ENCODE measurements at regions not wholly inside any gene's neighbourhood (a gene's known extent, or its start where the extent isn't known, plus 50 kb on each side); places are given as distances from the start of the nearest gene placed in this dataset.

DNA sequence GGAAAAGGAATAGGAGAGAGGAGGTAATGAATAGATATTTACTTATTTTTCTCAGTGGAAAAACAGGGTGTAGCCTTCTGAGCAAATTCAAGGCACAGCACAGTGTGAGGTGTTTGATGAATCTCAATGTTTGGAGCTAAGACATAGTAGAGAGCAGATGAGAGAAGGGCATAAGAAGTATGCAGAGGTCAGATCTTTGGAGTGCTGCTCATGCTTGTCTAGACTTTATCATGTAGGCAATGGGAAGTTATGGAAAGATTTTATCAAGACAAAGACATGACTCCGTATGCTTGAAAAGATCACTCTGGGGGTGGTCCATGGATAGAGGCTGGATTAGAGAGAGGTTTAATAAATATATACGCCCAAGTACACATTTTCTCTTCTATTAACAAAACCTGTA, 217.0 kb upstream of the CNR1 start:
- TF ChIP-seq, protein P1, sequence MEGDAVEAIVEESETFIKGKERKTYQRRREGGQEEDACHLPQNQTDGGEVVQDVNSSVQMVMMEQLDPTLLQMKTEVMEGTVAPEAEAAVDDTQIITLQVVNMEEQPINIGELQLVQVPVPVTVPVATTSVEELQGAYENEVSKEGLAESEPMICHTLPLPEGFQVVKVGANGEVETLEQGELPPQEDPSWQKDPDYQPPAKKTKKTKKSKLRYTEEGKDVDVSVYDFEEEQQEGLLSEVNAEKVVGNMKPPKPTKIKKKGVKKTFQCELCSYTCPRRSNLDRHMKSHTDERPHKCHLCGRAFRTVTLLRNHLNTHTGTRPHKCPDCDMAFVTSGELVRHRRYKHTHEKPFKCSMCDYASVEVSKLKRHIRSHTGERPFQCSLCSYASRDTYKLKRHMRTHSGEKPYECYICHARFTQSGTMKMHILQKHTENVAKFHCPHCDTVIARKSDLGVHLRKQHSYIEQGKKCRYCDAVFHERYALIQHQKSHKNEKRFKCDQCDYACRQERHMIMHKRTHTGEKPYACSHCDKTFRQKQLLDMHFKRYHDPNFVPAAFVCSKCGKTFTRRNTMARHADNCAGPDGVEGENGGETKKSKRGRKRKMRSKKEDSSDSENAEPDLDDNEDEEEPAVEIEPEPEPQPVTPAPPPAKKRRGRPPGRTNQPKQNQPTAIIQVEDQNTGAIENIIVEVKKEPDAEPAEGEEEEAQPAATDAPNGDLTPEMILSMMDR (IDR thresholded peaks at IDR 0.05; ENCODE audit: insufficient read depth, low read depth, low read length, missing control alignments), result no peak
- DNase-seq (ENCODE audit: low read depth), result no peak
- no peak overlapping the region for H3K4me3 ChIP-seq (ENCODE audit: low read depth, low read length)

DNA sequence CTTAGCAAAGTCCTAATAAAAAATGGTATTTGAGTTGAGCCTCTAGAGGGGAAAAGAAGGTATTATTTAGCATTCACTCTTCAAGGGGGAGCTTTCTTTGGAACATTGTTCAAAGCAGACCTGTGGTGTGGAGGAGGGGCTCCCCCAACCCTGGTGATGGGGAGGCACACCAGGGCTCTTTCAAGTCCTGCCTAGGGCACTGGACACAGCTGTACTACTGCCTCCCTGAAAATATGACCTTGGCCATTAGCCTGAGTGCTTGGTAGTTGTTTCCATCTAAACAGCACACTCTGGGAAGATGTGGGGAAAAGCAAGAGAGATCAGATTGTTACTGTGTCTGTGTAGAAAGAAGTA, 215.1 kb upstream of the CNR1 start:
- no peak for DNase-seq (ENCODE audit: low read depth)
- no peak overlapping the region for H3K4me3 ChIP-seq (ENCODE audit: low read depth, low read length)
- TF ChIP-seq, protein P1 (IDR thresholded peaks at IDR 0.05; ENCODE audit: insufficient read depth, low read depth, low read length, missing control alignments), result no peak

DNA sequence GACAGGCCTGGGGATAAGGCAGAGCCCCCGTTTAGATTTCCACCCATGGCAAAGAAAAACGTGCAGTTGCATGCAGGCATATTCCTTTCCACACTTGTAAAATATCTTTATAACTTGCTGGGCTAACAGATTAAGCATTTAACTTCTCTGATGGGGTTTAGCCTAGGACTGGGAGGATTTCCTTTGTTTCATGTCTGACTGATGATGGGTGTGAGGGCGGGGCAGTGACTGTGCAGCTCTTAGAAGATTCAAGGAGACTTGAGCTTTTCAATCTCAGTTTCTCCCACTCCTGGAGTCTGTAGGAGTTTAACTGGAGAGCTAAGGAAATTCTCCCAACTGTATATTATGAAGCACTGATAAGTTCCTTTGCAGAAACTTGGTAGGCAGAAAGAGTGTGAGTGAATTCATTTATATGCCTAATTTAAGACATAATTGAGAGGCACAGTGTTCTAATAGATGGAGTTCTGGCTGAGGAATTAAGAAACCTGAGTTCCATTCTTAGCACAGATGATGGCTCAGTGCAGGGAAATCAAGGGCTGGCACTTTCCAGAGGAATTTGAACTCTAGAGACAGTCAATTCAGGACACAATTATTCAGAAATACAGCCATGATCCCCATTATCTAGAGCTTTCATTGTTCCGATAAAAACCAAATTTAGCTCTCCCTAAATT, 214.6 kb upstream of the CNR1 start:
- no peak for DNase-seq (ENCODE audit: low read depth)
- TF ChIP-seq, protein P1 (IDR thresholded peaks at IDR 0.05; ENCODE audit: insufficient read depth, low read depth, low read length, missing control alignments), result no peak
- no peak overlapping the region for H3K4me3 ChIP-seq (ENCODE audit: low read depth, low read length)

DNA sequence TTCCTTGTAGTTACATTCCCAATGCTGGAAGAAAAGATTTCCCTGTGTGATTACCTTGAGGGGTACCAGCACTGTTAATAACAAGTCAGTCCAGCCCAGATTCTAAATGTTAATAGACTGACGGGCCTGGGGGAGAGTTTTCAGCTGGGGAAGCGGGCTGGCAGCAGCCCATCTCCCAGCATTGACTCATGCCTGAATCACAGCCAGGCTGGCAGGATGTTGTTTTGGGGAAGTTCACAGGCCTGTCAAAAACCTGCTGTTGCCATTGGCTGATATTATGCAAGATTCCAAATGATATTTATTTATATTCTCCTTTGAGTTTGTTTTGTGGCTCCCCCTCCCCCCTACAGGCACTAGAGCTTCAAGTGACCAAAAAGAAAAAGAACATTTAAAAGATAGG, 213.9 kb upstream of the CNR1 start:
- TF ChIP-seq, protein P1 (IDR thresholded peaks at IDR 0.05; ENCODE audit: insufficient read depth, low read depth, low read length, missing control alignments), result no peak
- DNase-seq (ENCODE audit: low read depth), result no peak

DNA sequence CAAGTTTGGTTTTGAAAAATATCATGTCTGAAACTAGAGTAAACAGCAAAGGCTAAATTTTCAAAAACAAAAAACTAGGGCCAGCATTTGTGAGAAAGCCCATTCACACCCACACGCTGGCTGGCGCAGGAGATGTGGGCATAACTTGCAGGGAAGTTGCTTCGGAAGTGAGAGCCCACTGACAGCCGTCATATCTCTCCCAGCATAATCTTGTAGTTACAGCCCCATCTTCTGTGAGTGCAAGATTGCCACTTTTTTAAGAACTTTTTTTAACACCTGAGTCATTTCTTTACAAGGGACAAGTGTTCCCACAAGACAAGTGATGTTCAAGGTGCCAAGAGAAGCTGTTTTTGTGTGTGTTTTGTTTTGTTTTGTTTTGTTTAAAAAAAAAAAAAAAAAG, 212.5 kb upstream of the CNR1 start:
- TF ChIP-seq, protein P1 (IDR thresholded peaks at IDR 0.05; ENCODE audit: insufficient read depth, low read depth, low read length, missing control alignments), result no peak
- DNase-seq (ENCODE audit: low read depth), result no peak
- no peak overlapping the region for H3K4me3 ChIP-seq (ENCODE audit: low read depth, low read length)

More for the DNA sequence above, 213.9 kb upstream of the CNR1 start:
- no peak overlapping the region for H3K4me3 ChIP-seq (ENCODE audit: low read depth, low read length)

DNA sequence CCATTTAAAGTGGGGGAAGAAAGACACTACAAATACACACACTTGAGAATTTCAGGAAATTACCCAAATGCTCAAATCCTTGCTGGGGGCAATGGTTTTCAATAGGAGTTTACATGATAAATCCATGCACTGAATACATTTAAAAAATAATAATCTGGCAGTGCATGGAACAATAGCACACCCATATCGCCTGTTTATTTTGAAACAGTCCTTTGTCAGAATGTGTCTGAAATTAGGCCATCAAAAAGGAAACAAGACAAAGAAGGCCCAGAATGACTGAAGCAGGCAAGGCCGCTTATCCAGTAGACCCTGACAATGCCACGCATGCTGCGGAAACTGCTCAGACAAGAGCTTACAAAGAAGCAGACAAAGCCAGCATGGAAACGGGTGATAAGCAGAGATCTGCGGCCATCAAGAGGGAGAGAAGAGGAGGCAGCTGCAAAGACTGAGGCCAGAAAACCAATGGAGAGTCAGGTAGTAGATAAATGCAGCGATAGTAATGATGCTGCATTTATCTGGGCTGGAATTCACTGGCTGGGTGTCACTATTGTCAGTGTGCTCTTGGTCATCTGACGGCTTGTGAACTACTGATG, 211.9 kb upstream of the CNR1 start:
- no peak overlapping the region for H3K4me3 ChIP-seq (ENCODE audit: low read depth, low read length)
- TF ChIP-seq, protein P1 (IDR thresholded peaks at IDR 0.05; ENCODE audit: insufficient read depth, low read depth, low read length, missing control alignments), result no peak
- no peak for DNase-seq (ENCODE audit: low read depth)
